ENCODE measurements at regions not wholly inside any gene's neighbourhood (a gene's known extent, or its start where the extent isn't known, plus 50 kb on each side); places are given as distances from the start of the nearest gene placed in this dataset.

- TF ChIP-seq CTCF (IDR thresholded peaks at IDR 0.05) (no peak), POLR2AphosphoS5 (IDR thresholded peaks at IDR 0.05) (no peak)
Observed at GRCh38 chr5:60271517-60271916, 378.0 kb upstream of the PDE4D start.
